ENCODE measurements at regions not wholly inside any gene's neighbourhood (a gene's known extent, or its start where the extent isn't known, plus 50 kb on each side); places are given as distances from the start of the nearest gene placed in this dataset.

DNA sequence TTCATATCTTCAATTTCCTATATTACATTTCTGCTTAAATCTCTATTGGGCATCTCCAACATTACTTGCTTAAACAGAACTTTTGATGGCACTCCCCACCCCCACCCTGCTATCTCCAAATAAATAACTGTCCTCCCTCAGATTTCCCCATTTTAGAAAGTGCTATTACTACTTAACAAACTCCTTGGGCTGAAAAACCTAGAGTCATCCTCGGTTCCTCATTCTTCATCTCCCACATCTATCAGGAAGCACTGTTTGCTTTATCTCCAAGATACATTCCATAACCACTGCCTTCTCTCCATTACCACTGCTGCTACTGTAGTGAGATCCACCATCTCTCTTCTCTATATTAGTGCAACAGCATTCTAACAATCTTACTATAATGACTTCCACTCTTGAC is 150.4 kb upstream of the CYRIA start:
- no peaks in the 10 kb centered on the region for H4K20me1 ChIP-seq (replicated peaks; ENCODE audit: insufficient read depth)
- H3K36me3 ChIP-seq (ENCODE audit: insufficient read depth) = no peaks in the 10 kb centered on the region
- no peaks in the 10 kb centered on the region for H3F3A ChIP-seq (replicated peaks; ENCODE audit: low read depth)
- Mint-ChIP-seq H3K36me3 (ENCODE audit: low read depth) (no peaks in the 10 kb centered on the region), H3K4me3 (no peak overlapping the region), H3K27ac (no peak overlapping the region), H3K4me1 (no peaks in the 10 kb centered on the region), H3K9me3 (no peaks in the 10 kb centered on the region), H3K27me3 (ENCODE audit: insufficient read depth, low read depth, poor library complexity) (no peaks in the 10 kb centered on the region)
- no peaks in the 10 kb centered on the region for H3K4me1 ChIP-seq (ENCODE audit: insufficient read depth)
- H3K4me2 ChIP-seq = no peak overlapping the region
- no peak overlapping the region for H3K27ac ChIP-seq (ENCODE audit: low read depth)
- DNase-seq (ENCODE audit: low spot score) = no peak
- H3K9me2 ChIP-seq (ENCODE audit: insufficient read depth) = no peaks in the 10 kb centered on the region
- no peaks in the 10 kb centered on the region for H3K27me3 ChIP-seq (ENCODE audit: insufficient read depth)
- ATAC-seq = no peak
- H2AFZ ChIP-seq = no peak overlapping the region
- TF ChIP-seq NANOG (IDR thresholded peaks at IDR 0.05; ENCODE audit: borderline replicate concordance) = no peak
- no peak for TF ChIP-seq CTCF (conservative IDR thresholded peaks at IDR 0.05; ENCODE audit: low read depth in 2 of 2)
- no peak for TF ChIP-seq ZNF331 (CRISPR knock-in tag; IDR thresholded peaks at IDR 0.05; ENCODE audit: low read depth)
- TF ChIP-seq, protein P1, sequence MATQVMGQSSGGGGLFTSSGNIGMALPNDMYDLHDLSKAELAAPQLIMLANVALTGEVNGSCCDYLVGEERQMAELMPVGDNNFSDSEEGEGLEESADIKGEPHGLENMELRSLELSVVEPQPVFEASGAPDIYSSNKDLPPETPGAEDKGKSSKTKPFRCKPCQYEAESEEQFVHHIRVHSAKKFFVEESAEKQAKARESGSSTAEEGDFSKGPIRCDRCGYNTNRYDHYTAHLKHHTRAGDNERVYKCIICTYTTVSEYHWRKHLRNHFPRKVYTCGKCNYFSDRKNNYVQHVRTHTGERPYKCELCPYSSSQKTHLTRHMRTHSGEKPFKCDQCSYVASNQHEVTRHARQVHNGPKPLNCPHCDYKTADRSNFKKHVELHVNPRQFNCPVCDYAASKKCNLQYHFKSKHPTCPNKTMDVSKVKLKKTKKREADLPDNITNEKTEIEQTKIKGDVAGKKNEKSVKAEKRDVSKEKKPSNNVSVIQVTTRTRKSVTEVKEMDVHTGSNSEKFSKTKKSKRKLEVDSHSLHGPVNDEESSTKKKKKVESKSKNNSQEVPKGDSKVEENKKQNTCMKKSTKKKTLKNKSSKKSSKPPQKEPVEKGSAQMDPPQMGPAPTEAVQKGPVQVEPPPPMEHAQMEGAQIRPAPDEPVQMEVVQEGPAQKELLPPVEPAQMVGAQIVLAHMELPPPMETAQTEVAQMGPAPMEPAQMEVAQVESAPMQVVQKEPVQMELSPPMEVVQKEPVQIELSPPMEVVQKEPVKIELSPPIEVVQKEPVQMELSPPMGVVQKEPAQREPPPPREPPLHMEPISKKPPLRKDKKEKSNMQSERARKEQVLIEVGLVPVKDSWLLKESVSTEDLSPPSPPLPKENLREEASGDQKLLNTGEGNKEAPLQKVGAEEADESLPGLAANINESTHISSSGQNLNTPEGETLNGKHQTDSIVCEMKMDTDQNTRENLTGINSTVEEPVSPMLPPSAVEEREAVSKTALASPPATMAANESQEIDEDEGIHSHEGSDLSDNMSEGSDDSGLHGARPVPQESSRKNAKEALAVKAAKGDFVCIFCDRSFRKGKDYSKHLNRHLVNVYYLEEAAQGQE (IDR thresholded peaks at IDR 0.05; ENCODE audit: unreplicated experiment) = no peak
- no peak for TF ChIP-seq EZH2phosphoT487 (IDR thresholded peaks at IDR 0.05; ENCODE audit: unreplicated experiment)
- TF ChIP-seq CREB1 (CRISPR knock-in tag; IDR thresholded peaks at IDR 0.05; ENCODE audit: low read depth) = no peak
- TF ChIP-seq JUNB (IDR thresholded peaks at IDR 0.05; ENCODE audit: unreplicated experiment) = no peak
- no peaks in the 10 kb centered on the region for H3K79me2 ChIP-seq (replicated peaks; ENCODE audit: insufficient read depth)
- no peak overlapping the region for H3K4me3 ChIP-seq

DNA sequence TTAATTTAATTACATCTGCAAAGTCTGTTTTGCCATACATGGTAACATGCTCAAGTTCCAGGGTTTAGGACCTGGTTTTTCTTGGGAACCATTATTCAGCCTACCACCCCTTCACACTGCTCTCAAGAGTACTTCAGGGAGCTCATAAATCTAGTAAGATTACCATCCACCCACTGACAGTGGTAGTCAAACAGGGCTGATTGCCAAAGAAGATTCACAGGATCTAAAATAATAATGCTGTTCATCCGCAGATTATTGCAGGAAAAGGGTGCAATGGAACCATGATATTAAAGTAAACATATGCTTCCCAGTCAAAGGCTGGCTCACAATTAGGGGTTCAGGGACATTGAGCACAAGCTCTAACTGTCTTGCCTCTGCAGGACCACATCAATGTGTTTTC is 148.0 kb upstream of the CYRIA start:
- ATAC-seq (no peak), DNase-seq (ENCODE audit: low spot score) (no peak)
- Histone ChIP-seq H3K36me3 (ENCODE audit: insufficient read depth) (no peaks in the 10 kb centered on the region), H3F3A (replicated peaks; ENCODE audit: low read depth) (no peaks in the 10 kb centered on the region), H3K27me3 (ENCODE audit: insufficient read depth) (no peaks in the 10 kb centered on the region), H3K27ac (ENCODE audit: low read depth) (no peak overlapping the region), H3K79me2 (replicated peaks; ENCODE audit: insufficient read depth) (no peaks in the 10 kb centered on the region), H2AFZ (no peak overlapping the region), H3K4me3 (no peak overlapping the region), H3K4me2 (no peak overlapping the region), H4K20me1 (replicated peaks; ENCODE audit: insufficient read depth) (no peaks in the 10 kb centered on the region), H3K9me2 (ENCODE audit: insufficient read depth) (no peaks in the 10 kb centered on the region), H3K4me1 (ENCODE audit: insufficient read depth) (no peaks in the 10 kb centered on the region)
- no peaks in the 10 kb centered on the region for H3K9me3 Mint-ChIP-seq
- no peaks in the 10 kb centered on the region for H3K4me1 Mint-ChIP-seq
- H3K27ac Mint-ChIP-seq = no peak overlapping the region; the same call in 1 of the 2 replicates
- H3K4me3 Mint-ChIP-seq = no peak overlapping the region
- no peaks in the 10 kb centered on the region for H3K36me3 Mint-ChIP-seq (ENCODE audit: low read depth)
- no peaks in the 10 kb centered on the region for H3K27me3 Mint-ChIP-seq (ENCODE audit: insufficient read depth, low read depth, poor library complexity)
- TF ChIP-seq, protein P1 (IDR thresholded peaks at IDR 0.05; ENCODE audit: unreplicated experiment) = no peak
- TF ChIP-seq ZNF114 (CRISPR knock-in tag; IDR thresholded peaks at IDR 0.05) (no peak), CREB1 (CRISPR knock-in tag; IDR thresholded peaks at IDR 0.05; ENCODE audit: low read depth) (no peak), EZH2 (IDR thresholded peaks at IDR 0.05; ENCODE audit: low read depth, unreplicated experiment) (no peak), STAT1 (IDR thresholded peaks at IDR 0.05; ENCODE audit: unreplicated experiment) (no peak), POLR2AphosphoS5 (IDR thresholded peaks at IDR 0.05; ENCODE audit: low read depth) (no peak), NANOG (IDR thresholded peaks at IDR 0.05; ENCODE audit: borderline replicate concordance) (no peak), ZNF331 (CRISPR knock-in tag; IDR thresholded peaks at IDR 0.05; ENCODE audit: low read depth) (no peak)

All from GM23338 (cell line).